GM12878 (cell line): ENCODE measurements at regions not wholly inside any gene's neighbourhood (a gene's known extent, or its start where the extent isn't known, plus 50 kb on each side); places are given as distances from the start of the nearest gene placed in this dataset.

Source experiments
- ATAC-seq: fragments of 200-7000 bp; cut with Tn5 transposase; 3 replicates; pipeline ENCODE4 v1.9.1; 2020; ENCODE audit warnings: mild to moderate bottlenecking, moderate library complexity
- BruUV-seq: library from RNA; stranded (reverse); fragments of 400-500 nt; replicated peaks from 2 replicates; lab custom pipeline; 2021; lab: Mats Ljungman, UMichigan
- CTCF ChIA-PET: fragments of 300-600 bp; sonication (Branson Sonifier 250); formaldehyde crosslinking; extraction: SDS; loops from one replicate; lab custom pipeline; 2021; ENCODE audit warnings: inconsistent platforms; lab: Yijun Ruan, JAX
- POLR2A ChIA-PET: fragments of 350-600 bp; formaldehyde crosslinking; extraction: SDS; loops from one replicate; lab custom pipeline; 2021; ENCODE audit warnings: inconsistent platforms; lab: Charles Lee
- RAD21 ChIA-PET: fragments of 300-600 bp; sonication (Branson Sonifier 250); formaldehyde crosslinking; loops from one replicate; lab custom pipeline; 2023; ENCODE audit warnings: antibody characterized with exemption; ENCODE audit not compliant: unreplicated experiment; lab: Charles Lee
- SMC1A ChIA-PET: fragments of 300-600 bp; sonication (Branson Sonifier 250); formaldehyde crosslinking; loops from one replicate; lab custom pipeline; 2023; ENCODE audit not compliant: unreplicated experiment, uncharacterized antibody; lab: Charles Lee
- DNase-seq: peaks from one replicate; pipeline ENCODE4 v3.0.0-alpha.2; 2011; ENCODE audit warnings: low read depth, low spot score
- FAIRE-seq: peaks from 3 replicates; lab custom pipeline; 2011; peaks lifted over from hg19 to GRCh38; lab: Jason Lieb, UNC
- H2AFZ ChIP-seq: 2 replicates; pipeline ENCODE4 v1.6.0; 2011; ENCODE audit warnings: low read depth, low read length, control low read depth; ENCODE audit not compliant: control insufficient read depth
- H3K27ac ChIP-seq: 2 replicates; pipeline ENCODE4 v1.5.1; 2011; ENCODE audit warnings: control low read depth; ENCODE audit not compliant: control insufficient read depth, insufficient read depth
- H3K27me3 ChIP-seq, 2 experiments: replicated peaks in 1 of 2; 2 replicates each; pipeline versions ENCODE4 v1.6.0 to v1.6.1; 2011; ENCODE audit warnings: low read length in 1 of 2; ENCODE audit not compliant: control insufficient read depth in 2 of 2, insufficient read depth in 2 of 2
- H3K36me3 ChIP-seq, 2 experiments: 2 replicates each; pipeline ENCODE4 v1.5.1; 2011; ENCODE audit warnings: low read length in 1 of 2; ENCODE audit not compliant: control insufficient read depth in 2 of 2, insufficient read depth in 2 of 2
- H3K4me1 ChIP-seq: 2 replicates; pipeline ENCODE4 v1.6.1; 2011; ENCODE audit warnings: mild to moderate bottlenecking, low read length, moderate library complexity, mixed read lengths; ENCODE audit not compliant: control insufficient read depth, insufficient read depth
- H3K4me2 ChIP-seq: 2 replicates; pipeline ENCODE4 v1.6.0; 2011; ENCODE audit warnings: control low read depth; ENCODE audit not compliant: control insufficient read depth, insufficient read depth
- H3K4me3 ChIP-seq: fragments of 200-600 bp; sonication (generic); 2 replicates; pipeline ENCODE4 v1.5.1; 2016
- H3K79me2 ChIP-seq: 2 replicates; pipeline ENCODE4 v1.6.0; 2011; ENCODE audit warnings: low read length; ENCODE audit not compliant: control insufficient read depth, insufficient read depth
- H3K9ac ChIP-seq: 2 replicates; pipeline ENCODE4 v1.8.0; 2011; ENCODE audit warnings: low read length, control low read depth, mixed read lengths; ENCODE audit not compliant: control insufficient read depth, insufficient read depth
- H3K9me3 ChIP-seq: replicated peaks from 3 replicates; pipeline ENCODE4 v1.5.1; 2011; ENCODE audit warnings: mild to moderate bottlenecking, low read length; ENCODE audit not compliant: control insufficient read depth, insufficient read depth
- H4K20me1 ChIP-seq: 2 replicates; pipeline ENCODE4 v1.6.0; 2011; ENCODE audit not compliant: control insufficient read depth, insufficient read depth
- BCL11A ChIP-seq: IDR thresholded peaks from 2 replicates; pipeline ENCODE4 v1.6.1; 2011; ENCODE audit warnings: low read depth, low read length
- CBX5 ChIP-seq: sonication (generic); IDR thresholded peaks from 2 replicates; pipeline ENCODE4 v1.6.1; 2016; ENCODE audit warnings: low read depth, moderate library complexity, mild to moderate bottlenecking, inconsistent platforms
- CREM ChIP-seq: IDR thresholded peaks from 2 replicates; pipeline ENCODE4 v1.6.1; 2014; ENCODE audit warnings: antibody characterized with exemption, low read depth
- ETV6 ChIP-seq, 2 experiments: fragments of 450-650 bp in 1 of 2; IDR thresholded peaks in 1 of 2; conservative IDR thresholded peaks in 1 of 2; 2 replicates each; pipeline ENCODE4 v1.6.1; 2014; ENCODE audit warnings: antibody characterized with exemption in 1 of 2, borderline replicate concordance in 1 of 2, low read depth in 1 of 2, mild to moderate bottlenecking in 1 of 2, moderate library complexity in 1 of 2
- IKZF1 ChIP-seq: fragments of 450-650 bp; conservative IDR thresholded peaks from 2 replicates; pipeline ENCODE4 v1.6.1; 2017; ENCODE audit warnings: antibody characterized with exemption, mild to moderate bottlenecking
- MAX ChIP-seq: IDR thresholded peaks from 2 replicates; pipeline ENCODE4 v1.6.1; 2012; ENCODE audit warnings: low read depth, low read length, improper control_type of control experiment
- MYB ChIP-seq: fragments of 150-350 bp; IDR thresholded peaks from 2 replicates; pipeline ENCODE4 v1.6.1; 2014; ENCODE audit warnings: mild to moderate bottlenecking, low read depth, low read length, borderline replicate concordance
- NR2C1 ChIP-seq: fragments of 450-650 bp; IDR thresholded peaks from 2 replicates; pipeline ENCODE4 v1.6.1; 2017; ENCODE audit warnings: antibody characterized with exemption, mild to moderate bottlenecking, moderate library complexity
- NR2F1 ChIP-seq: fragments of 450-650 bp; conservative IDR thresholded peaks from 2 replicates; pipeline ENCODE4 v1.6.1; 2017; ENCODE audit warnings: mild to moderate bottlenecking
- RELB ChIP-seq: fragments of 450-650 bp; IDR thresholded peaks from 2 replicates; pipeline ENCODE4 v1.6.1; 2017; ENCODE audit warnings: low read depth, mild to moderate bottlenecking, moderate library complexity
- STAT1 ChIP-seq: fragments of 450-650 bp; conservative IDR thresholded peaks from 2 replicates; pipeline ENCODE4 v1.6.1; 2014; ENCODE audit warnings: antibody characterized with exemption, mild to moderate bottlenecking
- TBL1XR1 ChIP-seq: IDR thresholded peaks from 2 replicates; pipeline ENCODE4 v1.6.1; 2012; ENCODE audit warnings: low read depth, low read length, improper control_type of control experiment
- USF2 ChIP-seq: IDR thresholded peaks from 2 replicates; pipeline ENCODE4 v1.6.1; 2011; ENCODE audit warnings: low read depth, low read length, improper control_type of control experiment, borderline replicate concordance
- ZBTB11 ChIP-seq: fragments of 450-650 bp; formaldehyde crosslinking; IDR thresholded peaks from 2 replicates; pipeline ENCODE4 v1.5.0; 2022; ENCODE audit warnings: mild to moderate bottlenecking, missing genetic modification characterization
- ZBTB33 ChIP-seq: fragments of 450-650 bp; IDR thresholded peaks from 2 replicates; pipeline ENCODE4 v1.6.1; 2017; ENCODE audit warnings: mild to moderate bottlenecking
- WGBS: methylation state at CpG from one replicate; pipeline ENCODE4 v1.1.6; 2016; ENCODE audit warnings: low lambda C conversion rate; ENCODE audit not compliant: insufficient replicate concordance, insufficient coverage; ENCODE audit errors: missing lambda C conversion rate; 5-methylcytosine and 5-hydroxymethylcytosine counted together
- in situ Hi-C: fragments of 300-500 bp; cut with MboI; formaldehyde crosslinking; loops from 9 replicates; pipeline ENCODE4 v1.14.3; 2018; ENCODE audit warnings: mixed read lengths
- intact Hi-C: fragments of 100-400 bp; cut with micrococcal nuclease; formaldehyde crosslinking; loops from one replicate; pipeline ENCODE4 v1.14.2; 2022; ENCODE audit not compliant: unreplicated experiment

GRCh38 chr14:104320611-104321086, 182.3 kb downstream of the KIF26A start (continued):
- TF ChIP-seq RELB (no peak), BCL11A (no peak), CREM (no peak), STAT1 (no peak), ZBTB11 (CRISPR knock-in tag) (no peak)

GRCh38 chr14:104321088-104321801, 182.9 kb downstream of the KIF26A start:
- no peaks in the 10 kb centered on the region for H3K79me2 ChIP-seq
- ATAC-seq (no peak), FAIRE-seq (no peak), DNase-seq (no peak)
- ChIA-PET SMC1A (no interaction called here), POLR2A (no interaction called here), CTCF (no interaction called here), RAD21 (no interaction called here)
- H3K27me3 ChIP-seq = no peaks in the 10 kb centered on the region; a peak in 3 of 4 replicates
- no peaks in the 10 kb centered on the region for H3K4me1 ChIP-seq
- no peaks in the 10 kb centered on the region for H3K36me3 ChIP-seq
- H4K20me1 ChIP-seq = no peaks in the 10 kb centered on the region
- no TSS peak for BruUV-seq
- in situ Hi-C loops (no loop called here), intact Hi-C loops (no loop called here)
- H3K27ac ChIP-seq = no peak overlapping the region
- H2AFZ ChIP-seq = no peak overlapping the region
- WGBS = 36% methylated on average over 23 of the region's 24 CpGs
- no peak overlapping the region for H3K9ac ChIP-seq
- no peaks in the 10 kb centered on the region for H3K9me3 ChIP-seq
- no peak overlapping the region for H3K4me3 ChIP-seq
- no peak overlapping the region for H3K4me2 ChIP-seq
- TF ChIP-seq CBX5 (no peak), USF2 (no peak), NR2C1 (no peak), ZBTB33 (no peak), NR2F1 (no peak), MYB (no peak), ETV6 (conservative IDR thresholded peaks at IDR 0.05 in 1 of 2, IDR thresholded peaks at IDR 0.05 in 1 of 2; ENCODE audit: borderline replicate concordance in 1 of 2, low read depth in 1 of 2) (no peak), IKZF1 (no peak), TBL1XR1 (no peak), MAX (no peak)
